ENCODE measurements at regions not wholly inside any gene's neighbourhood (a gene's known extent, or its start where the extent isn't known, plus 50 kb on each side); places are given as distances from the start of the nearest gene placed in this dataset.

DNA sequence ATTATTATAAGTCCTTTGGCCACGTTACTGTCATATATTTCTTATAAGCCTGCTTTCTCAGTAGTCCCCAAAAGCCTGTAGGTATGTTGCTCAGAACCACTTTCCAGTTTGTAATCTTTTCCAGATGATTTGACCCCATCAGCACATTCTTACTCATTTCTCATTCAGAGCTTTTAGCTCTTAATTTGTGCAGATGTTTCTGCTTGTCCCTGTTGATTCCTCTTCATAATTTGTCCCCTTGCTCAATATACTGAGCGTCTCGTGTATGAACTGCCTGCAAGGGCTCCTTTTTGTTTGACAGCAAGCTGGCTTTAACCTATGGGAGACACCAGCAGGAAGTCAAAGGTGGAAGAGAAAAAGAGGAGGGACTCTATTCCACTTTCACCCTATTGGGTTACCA is 733.8 kb upstream of the GJE1 start:
- no peaks in the 10 kb centered on the region for H3K36me3 ChIP-seq (ENCODE audit: low read depth, missing control alignments)
- H3K9me3 ChIP-seq: no peaks in the 10 kb centered on the region
- no peaks in the 10 kb centered on the region for H3K27me3 ChIP-seq
- H3K4me1 ChIP-seq: no peaks in the 10 kb centered on the region
- TF ChIP-seq, protein P1, sequence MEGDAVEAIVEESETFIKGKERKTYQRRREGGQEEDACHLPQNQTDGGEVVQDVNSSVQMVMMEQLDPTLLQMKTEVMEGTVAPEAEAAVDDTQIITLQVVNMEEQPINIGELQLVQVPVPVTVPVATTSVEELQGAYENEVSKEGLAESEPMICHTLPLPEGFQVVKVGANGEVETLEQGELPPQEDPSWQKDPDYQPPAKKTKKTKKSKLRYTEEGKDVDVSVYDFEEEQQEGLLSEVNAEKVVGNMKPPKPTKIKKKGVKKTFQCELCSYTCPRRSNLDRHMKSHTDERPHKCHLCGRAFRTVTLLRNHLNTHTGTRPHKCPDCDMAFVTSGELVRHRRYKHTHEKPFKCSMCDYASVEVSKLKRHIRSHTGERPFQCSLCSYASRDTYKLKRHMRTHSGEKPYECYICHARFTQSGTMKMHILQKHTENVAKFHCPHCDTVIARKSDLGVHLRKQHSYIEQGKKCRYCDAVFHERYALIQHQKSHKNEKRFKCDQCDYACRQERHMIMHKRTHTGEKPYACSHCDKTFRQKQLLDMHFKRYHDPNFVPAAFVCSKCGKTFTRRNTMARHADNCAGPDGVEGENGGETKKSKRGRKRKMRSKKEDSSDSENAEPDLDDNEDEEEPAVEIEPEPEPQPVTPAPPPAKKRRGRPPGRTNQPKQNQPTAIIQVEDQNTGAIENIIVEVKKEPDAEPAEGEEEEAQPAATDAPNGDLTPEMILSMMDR (IDR thresholded peaks at IDR 0.05): no peak
- TF ChIP-seq POLR2A (IDR thresholded peaks at IDR 0.05): no peak
- no peak for DNase-seq
- intact Hi-C loops (cut with DNase I; ENCODE audit: low total_unique reads): no loop called here
- no peak overlapping the region for H3K27ac ChIP-seq
- WGBS, 2 donors: 73 to 88% methylated on average over 3 of the region's 3 CpGs
- H3K4me3 ChIP-seq: no peak overlapping the region

DNA sequence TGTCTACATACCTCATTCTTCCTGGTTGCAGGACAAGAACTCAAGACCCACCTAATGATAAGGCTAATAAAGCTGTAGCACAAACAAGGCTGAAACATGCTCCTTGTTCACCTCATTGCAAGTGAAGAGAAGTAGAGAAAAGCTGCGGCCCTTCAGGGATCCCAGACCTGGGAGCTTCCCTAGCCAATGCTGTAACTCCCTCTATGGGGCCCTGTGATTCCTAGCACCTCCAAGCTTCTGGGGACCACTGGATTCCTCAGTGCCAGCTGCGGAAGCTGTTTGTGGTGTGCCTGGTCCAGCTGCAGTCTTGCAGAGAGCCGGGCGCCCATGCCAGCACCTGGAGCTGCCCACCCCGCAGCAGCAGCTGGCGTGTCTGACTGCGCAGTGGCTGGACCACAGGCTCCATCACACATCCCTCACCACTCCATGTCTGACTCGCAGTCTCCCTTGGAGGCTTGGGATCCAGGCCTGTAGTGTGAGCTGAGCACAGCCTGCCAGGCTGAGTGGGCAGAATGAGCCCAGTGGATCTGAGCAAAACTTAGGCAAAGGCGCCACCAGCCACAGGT is 737.2 kb upstream of the GJE1 start:
- H3K27me3 ChIP-seq: no peaks in the 10 kb centered on the region
- H3K4me1 ChIP-seq: no peaks in the 10 kb centered on the region
- DNase-seq: no peak
- no peaks in the 10 kb centered on the region for H3K36me3 ChIP-seq (ENCODE audit: low read depth, missing control alignments)
- H3K4me3 ChIP-seq: no peak overlapping the region
- no peak overlapping the region for H3K27ac ChIP-seq
- intact Hi-C loops (cut with DNase I; ENCODE audit: low total_unique reads): no loop called here
- 65 to 75% methylated on average over 2 to 9 of the region's 9 CpGs for WGBS, 2 donors
- no peaks in the 10 kb centered on the region for H3K9me3 ChIP-seq
- TF ChIP-seq, protein P1 (IDR thresholded peaks at IDR 0.05): no peak

DNA sequence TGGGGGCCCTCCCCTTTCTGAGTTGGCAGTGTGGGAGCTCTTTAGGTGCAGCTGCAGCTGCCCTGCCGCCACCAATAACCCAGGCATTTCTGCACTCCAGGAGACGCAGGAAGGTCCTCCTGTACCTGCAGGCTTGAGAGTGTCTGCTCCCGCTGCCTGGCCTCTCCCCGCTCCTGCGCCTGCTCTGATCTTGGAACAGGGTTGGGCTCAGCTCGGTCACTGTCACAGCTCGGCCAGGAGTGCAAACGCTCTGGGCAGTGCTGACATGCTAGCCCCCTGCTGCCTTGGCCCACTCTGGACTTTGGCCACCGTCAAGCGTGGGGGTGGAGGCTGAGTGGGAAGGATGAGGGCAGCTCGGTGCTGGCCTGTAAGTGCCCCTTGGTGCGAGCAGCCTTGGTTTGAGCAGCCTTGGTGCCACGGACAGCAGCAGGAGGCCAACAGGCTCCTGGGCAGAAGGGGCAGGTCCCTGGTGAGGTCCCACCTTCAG is 738.1 kb upstream of the GJE1 start:
- TF ChIP-seq, protein P1 (IDR thresholded peaks at IDR 0.05): no peak
- no peak for TF ChIP-seq POLR2A (IDR thresholded peaks at IDR 0.05)
- H3K36me3 ChIP-seq (ENCODE audit: low read depth, missing control alignments): no peaks in the 10 kb centered on the region
- H3K4me3 ChIP-seq: no peak overlapping the region
- intact Hi-C loops (cut with DNase I; ENCODE audit: low total_unique reads): no loop called here
- H3K4me1 ChIP-seq: no peaks in the 10 kb centered on the region
- WGBS, 2 donors: 76% methylated on average over 12 of the region's 13 CpGs; no CpG with 5 or more reads in 1 of the 2 donors
- no peak for DNase-seq
- H3K9me3 ChIP-seq: no peaks in the 10 kb centered on the region
- no peak overlapping the region for H3K27ac ChIP-seq
- H3K27me3 ChIP-seq: no peaks in the 10 kb centered on the region

DNA sequence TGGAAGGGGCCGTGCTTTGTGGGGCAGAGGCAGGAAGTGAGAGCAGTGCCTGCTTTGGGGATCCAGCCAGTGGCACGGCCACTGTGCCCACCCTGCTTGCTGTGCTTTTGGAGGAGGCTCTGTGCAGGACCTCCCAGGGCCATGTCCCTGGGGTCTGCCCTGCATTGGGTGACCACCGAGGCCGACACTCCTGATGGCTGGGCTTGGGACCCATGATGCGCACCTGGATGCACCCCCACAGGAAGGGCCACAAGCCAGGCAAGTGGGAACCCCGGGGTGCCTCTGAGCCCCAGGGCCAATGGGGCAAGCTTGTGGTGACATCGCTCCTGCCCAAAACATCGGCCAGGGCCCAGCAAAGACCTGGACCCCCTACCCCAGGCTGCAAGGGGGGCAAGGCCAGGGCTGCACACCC is 738.6 kb upstream of the GJE1 start:
- 69 to 71% methylated on average over 1 to 8 of the region's 8 CpGs for WGBS, 2 donors
- TF ChIP-seq, protein P1 (IDR thresholded peaks at IDR 0.05): no peak
- no peak for TF ChIP-seq POLR2A (IDR thresholded peaks at IDR 0.05)
- no peaks in the 10 kb centered on the region for H3K27me3 ChIP-seq
- H3K4me3 ChIP-seq: no peak overlapping the region
- no peaks in the 10 kb centered on the region for H3K36me3 ChIP-seq (ENCODE audit: low read depth, missing control alignments)
- H3K27ac ChIP-seq: no peak overlapping the region
- no peaks in the 10 kb centered on the region for H3K9me3 ChIP-seq
- intact Hi-C loops (cut with DNase I; ENCODE audit: low total_unique reads): no loop called here
- H3K4me1 ChIP-seq: no peaks in the 10 kb centered on the region
- no peak for DNase-seq
